Loucy (cell line): ENCODE measurements at regions not wholly inside any gene's neighbourhood (a gene's known extent, or its start where the extent isn't known, plus 50 kb on each side); places are given as distances from the start of the nearest gene placed in this dataset.

Experiments used
- H2AFZ ChIP-seq: fragments of 200-600 bp; sonication (generic); 2 replicates; pipeline ENCODE4 v1.6.0; 2016; ENCODE audit warnings: antibody characterized with exemption, mild to moderate bottlenecking, low read length, moderate library complexity
- H3F3A ChIP-seq: fragments of 200-600 bp; 2 replicates; pipeline ENCODE4 v1.6.0; 2016; ENCODE audit warnings: antibody characterized with exemption, low read depth, mild to moderate bottlenecking
- H3K27me3 ChIP-seq: fragments of 200-600 bp; sonication (generic); 2 replicates; pipeline ENCODE4 v1.6.1; 2014; ENCODE audit warnings: low read length, mild to moderate bottlenecking; ENCODE audit not compliant: insufficient read depth, poor library complexity, severe bottlenecking
- H3K36me3 ChIP-seq: fragments of 200-600 bp; sonication (generic); 2 replicates; pipeline ENCODE4 v1.6.1; 2016; ENCODE audit warnings: low read length; ENCODE audit not compliant: insufficient read depth
- H3K4me1 ChIP-seq: fragments of 200-600 bp; sonication (generic); 2 replicates; pipeline ENCODE4 v1.5.1; 2014; ENCODE audit warnings: low read length, mild to moderate bottlenecking; ENCODE audit not compliant: insufficient read depth, poor library complexity, severe bottlenecking
- H3K4me2 ChIP-seq: fragments of 200-600 bp; sonication (generic); 2 replicates; pipeline ENCODE4 v1.6.0; 2014; ENCODE audit warnings: antibody characterized with exemption, low read length, low read depth, mild to moderate bottlenecking; ENCODE audit not compliant: poor library complexity, severe bottlenecking
- H3K4me3 ChIP-seq: fragments of 200-600 bp; sonication (generic); 2 replicates; pipeline ENCODE4 v1.5.1; 2014; ENCODE audit warnings: low read length, mild to moderate bottlenecking, mixed read lengths; ENCODE audit not compliant: poor library complexity, severe bottlenecking
- H3K79me2 ChIP-seq: fragments of 200-600 bp; sonication (generic); 2 replicates; pipeline ENCODE4 v1.6.1; 2014; ENCODE audit warnings: low read length; ENCODE audit not compliant: insufficient read depth
- H3K9ac ChIP-seq: fragments of 200-600 bp; sonication (generic); 2 replicates; pipeline ENCODE4 v1.6.0; 2014; ENCODE audit warnings: mild to moderate bottlenecking, low read depth, low read length, moderate library complexity; ENCODE audit not compliant: poor library complexity, severe bottlenecking
- H3K9me2 ChIP-seq: fragments of 200-600 bp; sonication (generic); replicated peaks from 2 replicates; pipeline ENCODE4 v1.6.1; 2016; ENCODE audit warnings: low read depth, low read length, mixed read lengths
- H3K9me3 ChIP-seq: fragments of 200-600 bp; sonication (generic); 2 replicates; pipeline ENCODE4 v1.6.1; 2014; ENCODE audit warnings: mild to moderate bottlenecking, antibody characterized with exemption, low read length, low read depth; ENCODE audit not compliant: insufficient read depth
- H4K20me1 ChIP-seq: fragments of 200-600 bp; sonication (generic); 2 replicates; pipeline ENCODE4 v1.6.0; 2014; ENCODE audit warnings: antibody characterized with exemption, low read length, mild to moderate bottlenecking; ENCODE audit not compliant: insufficient read depth, poor library complexity, severe bottlenecking
- EZH2phosphoT487 ChIP-seq: fragments of 200-600 bp; IDR thresholded peaks from 2 replicates; pipeline ENCODE4 v1.6.1; 2018; ENCODE audit warnings: antibody characterized with exemption, mild to moderate bottlenecking, moderate library complexity, borderline replicate concordance
- TF ChIP-seq, protein P1 (sequence below): fragments of 200-600 bp; sonication (generic); conservative IDR thresholded peaks from 2 replicates; pipeline ENCODE4 v1.5.1; 2014; ENCODE audit warnings: mild to moderate bottlenecking, antibody characterized with exemption, low read length

DNA sequence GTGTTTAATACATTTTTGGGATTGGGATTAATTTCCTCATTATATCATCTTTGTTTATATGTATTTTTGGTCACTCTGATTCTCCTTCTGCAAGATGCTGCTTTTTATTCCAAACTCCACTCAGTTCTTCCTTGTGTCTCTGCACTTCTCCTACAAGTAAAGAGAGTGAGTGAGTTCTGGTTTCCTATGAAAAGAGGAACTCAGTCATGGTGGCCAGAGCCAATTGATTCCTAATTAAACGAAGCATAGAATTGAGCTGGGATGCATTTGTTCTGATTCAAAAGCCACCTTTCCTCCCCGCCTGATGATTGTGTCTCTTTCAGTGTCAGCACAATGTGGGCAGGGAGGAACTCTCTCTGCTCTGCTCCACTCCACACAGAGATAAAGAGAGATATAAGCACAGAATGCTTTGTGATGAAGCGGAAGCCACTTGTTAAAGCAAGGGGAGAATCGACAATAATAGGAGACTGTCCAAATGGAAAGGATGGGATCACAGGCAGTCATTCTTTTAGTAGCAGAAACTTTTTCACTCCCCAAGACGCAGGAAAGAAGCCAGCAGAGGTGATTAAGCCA is 121.3 kb upstream of the GOT2 start:
- Histone ChIP-seq H3K9me3 (no peaks in the 10 kb centered on the region), H3K4me3 (no peak overlapping the region), H3K36me3 (no peaks in the 10 kb centered on the region), H3K4me1 (no peaks in the 10 kb centered on the region), H4K20me1 (no peaks in the 10 kb centered on the region), H3K27me3 (no peaks in the 10 kb centered on the region), H3K9me2 (no peaks in the 10 kb centered on the region), H3K4me2 (no peak overlapping the region), H2AFZ (no peak overlapping the region), H3K79me2 (no peaks in the 10 kb centered on the region), H3K9ac (no peak overlapping the region), H3F3A (no peaks in the 10 kb centered on the region)
- TF ChIP-seq, protein P1, sequence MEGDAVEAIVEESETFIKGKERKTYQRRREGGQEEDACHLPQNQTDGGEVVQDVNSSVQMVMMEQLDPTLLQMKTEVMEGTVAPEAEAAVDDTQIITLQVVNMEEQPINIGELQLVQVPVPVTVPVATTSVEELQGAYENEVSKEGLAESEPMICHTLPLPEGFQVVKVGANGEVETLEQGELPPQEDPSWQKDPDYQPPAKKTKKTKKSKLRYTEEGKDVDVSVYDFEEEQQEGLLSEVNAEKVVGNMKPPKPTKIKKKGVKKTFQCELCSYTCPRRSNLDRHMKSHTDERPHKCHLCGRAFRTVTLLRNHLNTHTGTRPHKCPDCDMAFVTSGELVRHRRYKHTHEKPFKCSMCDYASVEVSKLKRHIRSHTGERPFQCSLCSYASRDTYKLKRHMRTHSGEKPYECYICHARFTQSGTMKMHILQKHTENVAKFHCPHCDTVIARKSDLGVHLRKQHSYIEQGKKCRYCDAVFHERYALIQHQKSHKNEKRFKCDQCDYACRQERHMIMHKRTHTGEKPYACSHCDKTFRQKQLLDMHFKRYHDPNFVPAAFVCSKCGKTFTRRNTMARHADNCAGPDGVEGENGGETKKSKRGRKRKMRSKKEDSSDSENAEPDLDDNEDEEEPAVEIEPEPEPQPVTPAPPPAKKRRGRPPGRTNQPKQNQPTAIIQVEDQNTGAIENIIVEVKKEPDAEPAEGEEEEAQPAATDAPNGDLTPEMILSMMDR: no peak
- TF ChIP-seq EZH2phosphoT487: no peak

- H3K4me2 ChIP-seq: no peak overlapping the region
- no peaks in the 10 kb centered on the region for H3K27me3 ChIP-seq
- no peaks in the 10 kb centered on the region for H3K9me3 ChIP-seq
- H3K9me2 ChIP-seq: no peaks in the 10 kb centered on the region
- H2AFZ ChIP-seq: no peak overlapping the region
- no peaks in the 10 kb centered on the region for H3K4me1 ChIP-seq
- TF ChIP-seq, protein P1: no peak
- TF ChIP-seq EZH2phosphoT487: no peak
- no peak overlapping the region for H3K4me3 ChIP-seq
- no peaks in the 10 kb centered on the region for H3K36me3 ChIP-seq
- H3K79me2 ChIP-seq: no peaks in the 10 kb centered on the region
- H4K20me1 ChIP-seq: no peaks in the 10 kb centered on the region
- no peak overlapping the region for H3K9ac ChIP-seq
- no peaks in the 10 kb centered on the region for H3F3A ChIP-seq
Measured at GRCh38 chr16:58853854-58854791, 120.0 kb upstream of the GOT2 start.

DNA sequence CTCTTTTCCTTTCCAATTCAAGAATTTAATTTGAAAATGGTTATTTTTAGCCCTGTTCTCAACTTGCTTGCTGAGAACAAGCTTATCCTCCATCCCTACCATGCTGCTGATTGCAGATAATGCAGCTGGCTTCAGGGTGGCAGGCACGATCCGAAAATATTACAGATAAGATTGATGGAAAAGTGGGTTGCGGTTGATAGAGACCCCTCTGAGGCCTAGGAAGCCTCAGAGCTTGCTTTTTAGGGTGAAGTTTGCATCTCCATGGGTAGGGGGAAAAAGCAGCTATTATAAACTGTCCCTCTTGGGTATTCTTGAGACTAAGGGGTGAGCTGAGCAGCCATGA is 116.5 kb upstream of the GOT2 start:
- Histone ChIP-seq H3K27me3 (no peaks in the 10 kb centered on the region), H3K9ac (no peak overlapping the region), H3K36me3 (no peaks in the 10 kb centered on the region), H3F3A (no peaks in the 10 kb centered on the region), H3K9me2 (no peaks in the 10 kb centered on the region), H3K4me2 (no peak overlapping the region), H3K79me2 (no peaks in the 10 kb centered on the region), H3K4me1 (no peaks in the 10 kb centered on the region), H3K9me3 (no peaks in the 10 kb centered on the region), H4K20me1 (no peaks in the 10 kb centered on the region), H2AFZ (no peak overlapping the region), H3K4me3 (no peak overlapping the region)
- TF ChIP-seq, protein P1: no peak
- no peak for TF ChIP-seq EZH2phosphoT487
